ENCODE measurements at regions not wholly inside any gene's neighbourhood (a gene's known extent, or its start where the extent isn't known, plus 50 kb on each side); places are given as distances from the start of the nearest gene placed in this dataset.
"Not testable (repeated sequence)": the region's sequence is repeated elsewhere in the genome, so short reads cannot be mapped to it uniquely, and the experiment has no call there.

- DNase-seq (ENCODE audit: low spot score) = peak; percentile 24
Measured at GRCh38 chr2:129796225-129796624, 183.2 kb upstream of the RAB6C start.

DNA sequence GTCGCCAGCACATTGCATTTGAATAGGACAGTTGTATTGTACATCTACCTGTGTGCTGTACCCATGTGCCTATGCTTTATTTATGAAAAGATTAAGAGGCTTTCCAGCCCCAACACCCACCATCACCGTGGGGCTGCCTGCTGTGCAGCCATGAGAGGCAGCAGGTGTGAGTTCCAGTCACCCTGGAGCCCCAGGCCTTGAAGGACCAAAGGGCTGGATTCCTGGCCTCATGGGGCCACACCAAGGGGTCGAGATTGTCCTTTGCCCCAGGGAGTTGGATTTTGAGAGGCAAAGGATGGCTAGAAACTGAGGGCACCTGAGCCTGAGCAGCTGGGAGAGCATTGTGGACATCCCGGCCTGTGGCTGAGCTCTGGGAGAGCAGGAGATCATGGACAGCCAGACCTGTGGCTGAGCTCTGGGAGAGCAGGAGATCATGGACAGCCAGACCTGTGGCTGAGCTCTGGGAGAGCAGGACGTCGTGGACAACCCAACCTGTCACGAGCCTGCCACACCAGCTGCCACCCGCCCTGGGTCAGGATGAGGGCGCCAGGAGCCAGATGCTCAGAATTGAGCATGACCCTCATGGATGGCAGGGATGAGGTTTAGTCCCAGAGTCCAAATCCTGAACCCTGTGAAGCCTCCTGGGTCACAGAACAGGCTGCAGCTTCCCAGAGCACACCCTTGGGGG lies 182.5 kb upstream of the RAB6C start:
- no peak for DNase-seq (ENCODE audit: low spot score)

- DNase-seq (ENCODE audit: low spot score) = peak; percentile 30
Measured at GRCh38 chr2:129797489-129798300, 181.8 kb upstream of the RAB6C start.

DNA sequence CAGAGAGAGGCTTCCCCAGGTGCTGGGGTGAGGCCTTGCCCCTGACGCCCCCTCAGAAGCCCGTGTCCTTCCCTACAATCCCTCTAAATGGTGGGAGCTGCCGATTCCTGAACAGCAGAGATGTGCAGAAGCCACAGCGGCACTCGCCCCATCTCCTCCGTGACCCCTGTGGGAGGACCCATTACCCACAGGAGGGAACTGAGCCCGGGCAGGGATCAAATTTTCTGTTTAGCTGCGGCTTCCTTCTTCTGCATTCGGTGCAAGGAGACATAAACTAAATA lies 181.2 kb upstream of the RAB6C start:
- DNase-seq (ENCODE audit: low spot score) = peak; percentile 23

- no peak for DNase-seq (ENCODE audit: low spot score)
Measured at GRCh38 chr2:129798626-129799025, 180.8 kb upstream of the RAB6C start.

DNA sequence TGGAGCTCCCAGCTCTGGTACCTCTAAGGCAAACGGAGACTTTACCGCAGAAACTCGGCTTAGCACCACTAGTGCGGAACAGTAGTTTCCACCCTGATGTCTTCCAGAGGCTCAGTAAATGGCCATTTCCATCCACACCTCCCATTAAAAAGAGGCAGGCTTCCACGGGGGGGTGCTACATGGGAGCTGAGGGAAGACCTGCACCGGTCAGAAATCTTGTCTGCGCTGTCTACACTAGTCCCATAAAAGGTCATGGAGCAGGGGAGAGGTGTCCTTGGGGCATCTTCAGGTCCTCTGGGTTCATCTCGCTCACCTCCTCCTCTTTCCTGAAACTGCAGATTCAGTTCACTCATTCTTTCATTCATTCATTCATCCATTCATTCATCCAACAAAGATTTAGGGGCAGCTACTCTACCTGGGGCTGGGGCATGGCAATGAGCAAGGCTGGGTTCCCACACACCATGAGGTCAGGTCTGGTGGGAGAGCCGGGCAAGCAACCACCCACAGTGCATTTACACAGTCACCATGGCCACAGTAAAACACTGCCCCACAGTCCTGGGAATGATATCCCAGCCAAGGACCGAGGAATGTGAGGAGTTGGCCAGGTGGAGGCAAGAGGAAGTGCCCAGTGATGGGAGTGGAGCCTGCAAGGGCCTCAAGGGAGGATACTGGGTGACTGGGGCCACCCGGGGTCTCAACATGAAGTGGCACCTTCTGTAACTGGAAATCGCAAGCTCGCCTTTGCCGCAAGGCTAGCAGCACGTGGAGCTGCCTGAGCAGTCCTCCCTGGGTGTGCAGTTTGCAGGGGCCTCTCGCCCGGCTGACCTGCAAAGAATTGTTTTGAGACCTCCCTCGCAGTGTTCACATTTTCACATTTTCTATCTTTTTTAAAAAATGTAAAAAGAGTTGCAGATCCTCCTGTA lies 180.2 kb upstream of the RAB6C start:
- DNase-seq (ENCODE audit: low spot score) = peak; percentile 30

- DNase-seq (ENCODE audit: low spot score) = no peak
Measured at GRCh38 chr2:129800285-129800684, 179.2 kb upstream of the RAB6C start.

- peak; percentile 27 for DNase-seq (ENCODE audit: low spot score)
Measured at GRCh38 chr2:129800686-129801085, 178.8 kb upstream of the RAB6C start.

GRCh38 chr2:129801575-129801974 lies 177.9 kb upstream of the RAB6C start:
- no peak for DNase-seq (ENCODE audit: low spot score)

DNA sequence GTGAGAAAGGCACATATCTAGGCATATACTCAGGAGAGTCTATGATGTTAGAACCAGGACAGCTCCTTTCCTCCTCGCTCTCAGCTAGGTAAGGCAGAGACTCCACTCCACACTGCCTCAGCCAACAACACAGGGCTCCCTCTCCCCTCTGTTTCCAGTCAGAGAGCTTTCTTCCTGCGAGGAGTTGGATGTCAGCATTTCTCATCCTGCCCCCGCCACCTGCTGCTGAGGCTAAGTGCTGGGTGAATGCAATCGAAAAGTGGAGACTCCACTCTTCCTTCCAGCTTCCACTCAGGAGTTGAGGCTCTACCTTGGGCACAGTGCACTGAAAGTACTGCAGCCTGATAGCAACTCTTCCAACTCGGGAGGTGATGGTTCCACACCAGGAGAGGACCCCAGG lies 177.2 kb upstream of the RAB6C start:
- DNase-seq (ENCODE audit: low spot score) = peak; percentile 18

- no peak for DNase-seq (ENCODE audit: low spot score)
Measured at GRCh38 chr2:129803032-129803431, 176.4 kb upstream of the RAB6C start.

- DNase-seq (ENCODE audit: low spot score) = no peak
Measured at GRCh38 chr2:129803871-129804270, 175.6 kb upstream of the RAB6C start.

DNA sequence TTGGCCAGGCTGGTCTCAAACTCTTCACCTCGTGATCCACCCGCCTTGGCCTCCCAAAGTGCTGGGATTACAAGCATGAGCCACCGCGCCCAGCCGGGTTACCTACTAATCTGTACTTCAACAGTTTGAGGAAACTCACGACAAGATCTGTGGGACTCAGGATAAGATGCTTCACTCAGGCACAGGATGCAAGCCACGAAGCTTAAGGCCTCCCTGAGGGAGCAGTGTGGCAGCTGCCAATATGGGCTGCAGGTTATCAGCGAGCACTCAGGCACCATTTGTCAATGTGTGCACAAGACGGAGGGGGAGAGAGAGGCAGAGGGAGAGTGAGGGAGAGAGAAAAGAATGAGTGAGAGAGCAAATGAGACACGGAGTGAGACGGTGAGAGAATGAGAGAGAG lies 173.6 kb upstream of the RAB6C start:
- no peak for DNase-seq (ENCODE audit: low spot score)

GRCh38 chr2:129806317-129806716 lies 173.1 kb upstream of the RAB6C start:
- DNase-seq (ENCODE audit: low spot score) = peak; percentile 61

- no peak for DNase-seq (ENCODE audit: low spot score)
Measured at GRCh38 chr2:129806990-129807389, 172.5 kb upstream of the RAB6C start.

GRCh38 chr2:129807642-129808338 lies 171.7 kb upstream of the RAB6C start:
- not testable (repeated sequence) for DNase-seq (ENCODE audit: low spot score)

DNA sequence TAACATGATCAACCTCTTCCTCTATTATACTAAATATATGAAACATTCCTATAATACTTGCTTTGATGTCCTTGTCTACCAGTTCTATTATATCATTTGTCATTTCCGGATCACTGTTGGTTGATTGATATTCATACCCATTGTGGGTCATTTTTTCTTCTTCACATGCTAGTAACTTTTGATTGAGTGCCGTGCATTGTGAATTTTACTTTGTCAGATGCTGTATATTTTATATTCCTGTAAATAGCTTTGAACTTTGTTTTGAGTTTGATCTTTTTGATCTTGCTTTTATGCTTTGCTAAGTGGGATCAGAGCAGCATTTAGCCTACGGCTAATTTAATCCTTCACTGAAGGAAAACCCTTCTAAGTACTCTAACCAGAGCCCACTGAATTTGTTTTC lies 168.9 kb upstream of the RAB6C start:
- no peak for DNase-seq (ENCODE audit: low spot score)

DNA sequence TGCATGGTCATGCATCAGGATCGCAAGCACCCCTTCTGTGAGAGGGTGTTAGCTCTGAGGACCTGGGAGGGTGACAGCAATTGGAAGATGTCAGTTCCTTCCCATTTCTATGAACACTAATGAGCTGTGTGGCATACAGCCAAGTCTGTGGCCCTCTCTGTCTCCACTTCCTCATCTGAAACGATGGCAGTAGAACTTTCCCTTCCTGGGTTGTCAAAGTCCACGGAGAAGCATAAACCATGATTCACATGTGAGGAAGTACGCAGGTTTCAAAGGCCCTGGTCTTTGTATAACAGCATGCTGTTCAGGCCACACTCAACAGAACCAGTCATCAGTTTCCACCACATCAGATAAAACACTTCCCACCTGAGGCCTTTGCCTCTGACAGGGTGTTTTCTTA lies 167.4 kb upstream of the RAB6C start:
- DNase-seq (ENCODE audit: low spot score) = no peak

DNA sequence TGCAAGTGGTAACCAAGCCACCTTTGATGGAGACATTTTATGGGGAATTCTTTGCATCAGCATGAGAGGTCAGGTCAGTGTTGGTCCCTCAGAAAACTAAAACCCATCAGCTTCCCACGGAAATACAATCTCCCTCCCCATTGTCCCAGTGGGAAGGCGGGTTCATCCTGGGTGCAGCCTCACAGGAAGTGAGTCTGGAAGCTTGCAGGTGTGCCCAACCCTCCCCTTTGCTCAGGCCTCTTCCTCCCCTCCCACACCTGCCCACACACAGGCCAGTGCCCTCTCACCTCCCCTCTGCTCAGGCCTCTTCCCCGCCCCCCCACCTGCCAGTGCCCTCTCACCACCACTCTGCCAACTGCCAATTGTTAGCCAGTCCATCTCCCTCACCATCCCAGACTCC lies 166.8 kb upstream of the RAB6C start:
- DNase-seq (ENCODE audit: low spot score) = no peak

GRCh38 chr2:129813404-129813803 lies 166.1 kb upstream of the RAB6C start:
- no peak for DNase-seq (ENCODE audit: low spot score)

GRCh38 chr2:129816813-129817574 lies 162.5 kb upstream of the RAB6C start:
- DNase-seq (ENCODE audit: low spot score) = no peak

Data from ecto neural progenitor cell (in vitro differentiated cells).